Activated CD4-positive, alpha-beta T cell treated with anti-CD3 and anti-CD28 coated beads for 36 hours (primary cell): ENCODE measurements at regions not wholly inside any gene's neighbourhood (a gene's known extent, or its start where the extent isn't known, plus 50 kb on each side); places are given as distances from the start of the nearest gene placed in this dataset.

Experiments
- ATAC-seq: fragments of 200-7000 bp; cut with Tn5 transposase; one replicate; pipeline ENCODE4 v1.10.0; 2021; ENCODE audit warnings: mild to moderate bottlenecking, moderate library complexity
- CTCF ChIA-PET: fragments of 350-600 bp; sonication (Branson Sonifier 250); formaldehyde crosslinking; loops from one replicate; lab custom pipeline; 2021; ENCODE audit warnings: antibody characterized with exemption; lab: Charles Lee
- POLR2A ChIA-PET: fragments of 350-600 bp; sonication (Branson Sonifier 250); formaldehyde crosslinking; loops from one replicate; lab custom pipeline; 2021; ENCODE audit warnings: antibody characterized with exemption, inconsistent platforms; lab: Charles Lee
- DNase-seq: peaks from one replicate; pipeline ENCODE4 v3.0.0-alpha.2; 2020
- H3K27ac Mint-ChIP-seq: one replicate; pipeline ENCODE4 v1.8.0; 2021; ENCODE audit warnings: mixed read lengths
- H3K27me3 Mint-ChIP-seq: one replicate; pipeline ENCODE4 v1.8.0; 2021; ENCODE audit warnings: mixed read lengths
- H3K36me3 Mint-ChIP-seq: one replicate; pipeline ENCODE4 v1.8.0; 2021; ENCODE audit warnings: low read depth, mixed read lengths
- H3K4me1 Mint-ChIP-seq: one replicate; pipeline ENCODE4 v1.8.0; 2021; ENCODE audit warnings: mixed read lengths
- H3K4me3 Mint-ChIP-seq: one replicate; pipeline ENCODE4 v1.8.0; 2021; ENCODE audit warnings: mild to moderate bottlenecking, moderate library complexity, mixed read lengths
- H3K9me3 Mint-ChIP-seq: one replicate; pipeline ENCODE4 v1.8.0; 2021; ENCODE audit warnings: low read depth, mixed read lengths
- intact Hi-C, 2 experiments: fragments of 100-400 bp; cut with DNase I in 1 of 2; cut with micrococcal nuclease in 1 of 2; formaldehyde crosslinking; loops; one replicate each; pipeline versions ENCODE4 v1.14.2 to v1.15.1; 2022 to 2024; cut with DNase I, micrococcal nuclease

GRCh38 chr12:87384226-87384625 is 645.0 kb downstream of the C12orf50 start:
- ChIA-PET CTCF (no interaction called here), POLR2A (no interaction called here)
- Mint-ChIP-seq H3K27ac (no peak overlapping the region), H3K9me3 (no peaks in the 10 kb centered on the region), H3K4me3 (no peak overlapping the region), H3K4me1 (no peaks in the 10 kb centered on the region), H3K27me3 (no peaks in the 10 kb centered on the region), H3K36me3 (no peaks in the 10 kb centered on the region)
- ATAC-seq (no peak), DNase-seq (no peak)
- intact Hi-C loops, result no loop called here

GRCh38 chr12:87383680-87384079 is 645.5 kb downstream of the C12orf50 start:
- DNase-seq, result no peak
- Mint-ChIP-seq H3K4me3 (no peak overlapping the region), H3K4me1 (no peaks in the 10 kb centered on the region), H3K27ac (no peak overlapping the region), H3K36me3 (no peaks in the 10 kb centered on the region), H3K27me3 (no peaks in the 10 kb centered on the region), H3K9me3 (no peaks in the 10 kb centered on the region)
- ChIA-PET POLR2A (no interaction called here), CTCF (no interaction called here)
- ATAC-seq, result no peak
- intact Hi-C loops, result no loop called here

GRCh38 chr12:87382959-87383566 is 646.1 kb downstream of the C12orf50 start:
- Mint-ChIP-seq H3K4me1 (no peaks in the 10 kb centered on the region), H3K36me3 (no peaks in the 10 kb centered on the region), H3K27me3 (no peaks in the 10 kb centered on the region), H3K4me3 (no peak overlapping the region), H3K9me3 (no peaks in the 10 kb centered on the region), H3K27ac (no peak overlapping the region)
- ChIA-PET POLR2A (no interaction called here), CTCF (no interaction called here)
- DNase-seq (no peak), ATAC-seq (no peak)
- intact Hi-C loops, result no loop called here

- H3K4me3 Mint-ChIP-seq, result no peak overlapping the region
- H3K27me3 Mint-ChIP-seq, result no peaks in the 10 kb centered on the region
- no peaks in the 10 kb centered on the region for H3K36me3 Mint-ChIP-seq
- DNase-seq, result no peak
- intact Hi-C loops, result no loop called here
- ATAC-seq, result no peak
- CTCF ChIA-PET, result no interaction called here
- H3K27ac Mint-ChIP-seq, result no peak overlapping the region
- no peaks in the 10 kb centered on the region for H3K9me3 Mint-ChIP-seq
- H3K4me1 Mint-ChIP-seq, result no peaks in the 10 kb centered on the region
- POLR2A ChIA-PET, result no interaction called here
Observed at GRCh38 chr12:87382436-87382835, 646.8 kb downstream of the C12orf50 start.

- CTCF ChIA-PET, result no interaction called here
- Mint-ChIP-seq H3K4me1 (no peaks in the 10 kb centered on the region), H3K36me3 (no peaks in the 10 kb centered on the region), H3K27ac (no peak overlapping the region), H3K4me3 (no peak overlapping the region), H3K9me3 (no peaks in the 10 kb centered on the region), H3K27me3 (no peaks in the 10 kb centered on the region)
- POLR2A ChIA-PET, result no interaction called here
- intact Hi-C loops, result no loop called here
- DNase-seq (no peak), ATAC-seq (no peak)
Observed at GRCh38 chr12:87381742-87382141, 647.5 kb downstream of the C12orf50 start.

- Mint-ChIP-seq H3K4me3 (no peak overlapping the region), H3K27me3 (no peaks in the 10 kb centered on the region), H3K9me3 (peaks cover 3% of the 10 kb centered on the region), H3K36me3 (no peaks in the 10 kb centered on the region), H3K4me1 (no peaks in the 10 kb centered on the region), H3K27ac (no peak overlapping the region)
- ChIA-PET POLR2A (no interaction called here), CTCF (no interaction called here)
- ATAC-seq, result no peak
- intact Hi-C loops, result no loop called here
- no peak for DNase-seq
Observed at GRCh38 chr12:87378526-87378925, 650.7 kb downstream of the C12orf50 start.

GRCh38 chr12:87376722-87377121 is 652.5 kb downstream of the C12orf50 start:
- ATAC-seq (no peak), DNase-seq (no peak)
- no peaks in the 10 kb centered on the region for H3K4me1 Mint-ChIP-seq
- CTCF ChIA-PET, result no interaction called here
- peaks cover 4% of the 10 kb centered on the region for H3K9me3 Mint-ChIP-seq
- no peaks in the 10 kb centered on the region for H3K36me3 Mint-ChIP-seq
- intact Hi-C loops, result no loop called here
- no peak overlapping the region for H3K4me3 Mint-ChIP-seq
- no peaks in the 10 kb centered on the region for H3K27me3 Mint-ChIP-seq
- POLR2A ChIA-PET, result no interaction called here
- no peak overlapping the region for H3K27ac Mint-ChIP-seq

- Mint-ChIP-seq H3K27ac (no peak overlapping the region), H3K27me3 (no peaks in the 10 kb centered on the region), H3K4me3 (no peak overlapping the region), H3K9me3 (peaks cover 4% of the 10 kb centered on the region), H3K4me1 (no peaks in the 10 kb centered on the region), H3K36me3 (no peaks in the 10 kb centered on the region)
- POLR2A ChIA-PET, result no interaction called here
- CTCF ChIA-PET, result no interaction called here
- no peak for ATAC-seq
- no peak for DNase-seq
- intact Hi-C loops, result no loop called here
Observed at GRCh38 chr12:87369161-87369560, 660.0 kb downstream of the C12orf50 start.

- no peak overlapping the region for H3K4me3 Mint-ChIP-seq
- POLR2A ChIA-PET, result no interaction called here
- CTCF ChIA-PET, result no interaction called here
- H3K27ac Mint-ChIP-seq, result no peak overlapping the region
- no peaks in the 10 kb centered on the region for H3K27me3 Mint-ChIP-seq
- DNase-seq, result no peak
- intact Hi-C loops, result no loop called here
- H3K4me1 Mint-ChIP-seq, result no peaks in the 10 kb centered on the region
- H3K9me3 Mint-ChIP-seq, result peaks cover 8% of the 10 kb centered on the region
- H3K36me3 Mint-ChIP-seq, result no peaks in the 10 kb centered on the region
- no peak for ATAC-seq
Observed at GRCh38 chr12:87368259-87368658, 660.9 kb downstream of the C12orf50 start.

GRCh38 chr12:87365423-87365822 is 663.8 kb downstream of the C12orf50 start:
- POLR2A ChIA-PET, result no interaction called here
- CTCF ChIA-PET, result interaction anchor here (0.7 kb wide), 1 partner anchor 20 kb away, joined by 3 read pairs; no protein-coding TSS in a partner anchor
- no peaks in the 10 kb centered on the region for H3K36me3 Mint-ChIP-seq

GRCh38 chr12:87363497-87364084 is 665.6 kb downstream of the C12orf50 start:
- no peak overlapping the region for H3K4me3 Mint-ChIP-seq
- no peaks in the 10 kb centered on the region for H3K36me3 Mint-ChIP-seq
- ChIA-PET CTCF (no interaction called here), POLR2A (no interaction called here)
- H3K27ac Mint-ChIP-seq, result no peak overlapping the region
- no peaks in the 10 kb centered on the region for H3K4me1 Mint-ChIP-seq
- intact Hi-C loops, result no loop called here
- H3K27me3 Mint-ChIP-seq, result no peaks in the 10 kb centered on the region
- peaks cover 11% of the 10 kb centered on the region for H3K9me3 Mint-ChIP-seq
- DNase-seq (no peak), ATAC-seq (no peak)

More at GRCh38 chr12:87365423-87365822, 663.8 kb downstream of the C12orf50 start:
- intact Hi-C loops, result no loop called here
- DNase-seq (no peak), ATAC-seq (no peak)
- no peak overlapping the region for H3K27ac Mint-ChIP-seq
- H3K4me1 Mint-ChIP-seq, result no peaks in the 10 kb centered on the region
- no peaks in the 10 kb centered on the region for H3K27me3 Mint-ChIP-seq
- peaks cover 9% of the 10 kb centered on the region for H3K9me3 Mint-ChIP-seq
- H3K4me3 Mint-ChIP-seq, result no peak overlapping the region

GRCh38 chr12:87349681-87350080 is 679.5 kb downstream of the C12orf50 start:
- ChIA-PET POLR2A (no interaction called here), CTCF (no interaction called here)
- intact Hi-C loops, result no loop called here
- Mint-ChIP-seq H3K9me3 (peaks cover 2% of the 10 kb centered on the region), H3K27ac (no peak overlapping the region), H3K36me3 (no peaks in the 10 kb centered on the region), H3K27me3 (no peaks in the 10 kb centered on the region), H3K4me1 (no peaks in the 10 kb centered on the region), H3K4me3 (no peak overlapping the region)
- no peak for ATAC-seq
- DNase-seq, result no peak
